GM12864 (cell line): ENCODE measurements at regions not wholly inside any gene's neighbourhood (a gene's known extent, or its start where the extent isn't known, plus 50 kb on each side); places are given as distances from the start of the nearest gene placed in this dataset.
"Not testable (repeated sequence)": the region's sequence is repeated elsewhere in the genome, so short reads cannot be mapped to it uniquely, and the experiment has no call there.

Experiments used
- DNase-seq: peaks from one replicate; pipeline ENCODE4 v3.0.0-alpha.2; 2011; ENCODE audit warnings: low read depth
- H3K4me3 ChIP-seq: 2 replicates; pipeline ENCODE4 v1.5.1; 2011; ENCODE audit warnings: mild to moderate bottlenecking, low read depth, low read length, control low read depth
- CTCF ChIP-seq: IDR thresholded peaks from 2 replicates; pipeline ENCODE4 v1.5.1; 2011; ENCODE audit warnings: low read depth, mild to moderate bottlenecking, moderate library complexity, low read length, control low read depth, inconsistent platforms; ENCODE audit errors: missing control alignments

- no peak overlapping the region for H3K4me3 ChIP-seq
- DNase-seq = no peak
- no peak for TF ChIP-seq CTCF
Measured at GRCh38 chrX:34503119-34503518, 154.0 kb downstream of the TMEM47 start.

- no peak for DNase-seq
- no peak overlapping the region for H3K4me3 ChIP-seq
Measured at GRCh38 chrX:34493086-34493485, 164.0 kb downstream of the TMEM47 start.

GRCh38 chrX:34491126-34491525, 166.0 kb downstream of the TMEM47 start:
- no peak for TF ChIP-seq CTCF
- no peak overlapping the region for H3K4me3 ChIP-seq
- no peak for DNase-seq

More at GRCh38 chrX:34493086-34493485, 164.0 kb downstream of the TMEM47 start:
- TF ChIP-seq CTCF = no peak

GRCh38 chrX:34487364-34487763, 169.7 kb downstream of the TMEM47 start:
- DNase-seq = no peak
- no peak for TF ChIP-seq CTCF

GRCh38 chrX:34483980-34484379, 173.1 kb downstream of the TMEM47 start:
- no peak for TF ChIP-seq CTCF
- no peak overlapping the region for H3K4me3 ChIP-seq
- no peak for DNase-seq

More at GRCh38 chrX:34487364-34487763, 169.7 kb downstream of the TMEM47 start:
- H3K4me3 ChIP-seq = no peak overlapping the region

GRCh38 chrX:34470507-34470906, 186.6 kb downstream of the TMEM47 start:
- DNase-seq = no peak
- no peak for TF ChIP-seq CTCF
- no peak overlapping the region for H3K4me3 ChIP-seq

- no peak overlapping the region for H3K4me3 ChIP-seq
- DNase-seq = no peak
- TF ChIP-seq CTCF = no peak
Measured at GRCh38 chrX:34467437-34467836, 189.6 kb downstream of the TMEM47 start.

GRCh38 chrX:34463220-34463619, 193.9 kb downstream of the TMEM47 start:
- not testable (repeated sequence) for H3K4me3 ChIP-seq, DNase-seq

GRCh38 chrX:34457850-34458249, 199.2 kb downstream of the TMEM47 start:
- not testable (repeated sequence) for DNase-seq, H3K4me3 ChIP-seq
